ENCODE measurements at regions not wholly inside any gene's neighbourhood (a gene's known extent, or its start where the extent isn't known, plus 50 kb on each side); places are given as distances from the start of the nearest gene placed in this dataset.
A peak's percentile ranks its signal among the peaks of the same experiment; 100 is the strongest.
"Not testable (repeated sequence)": the region's sequence is repeated elsewhere in the genome, so short reads cannot be mapped to it uniquely, and the experiment has no call there.

- no peak for DNase-seq (ENCODE audit: low read depth, low spot score)
- no peak overlapping the region for H3K27ac ChIP-seq
Measured at GRCh38 chr6:11458509-11458908, 79.0 kb upstream of the TMEM170B start.

- DNase-seq (ENCODE audit: low read depth, low spot score); H3K27ac ChIP-seq: not testable (repeated sequence)
Measured at GRCh38 chr6:11457422-11457821, 80.1 kb upstream of the TMEM170B start.

GRCh38 chr6:11452106-11452505, 85.4 kb upstream of the TMEM170B start:
- not testable (repeated sequence) for H3K27ac ChIP-seq; DNase-seq (ENCODE audit: low read depth, low spot score)

- DNase-seq (ENCODE audit: low read depth, low spot score): no peak
- H3K27ac ChIP-seq: no peak overlapping the region
Measured at GRCh38 chr6:11450037-11450436, 87.5 kb upstream of the TMEM170B start.

- no peak overlapping the region for H3K27ac ChIP-seq
- DNase-seq (ENCODE audit: low read depth, low spot score): no peak
Measured at GRCh38 chr6:11449408-11449807, 88.1 kb upstream of the TMEM170B start.

GRCh38 chr6:11448038-11448437, 89.5 kb upstream of the TMEM170B start:
- H3K27ac ChIP-seq: no peak overlapping the region
- DNase-seq (ENCODE audit: low read depth, low spot score): no peak

- no peak overlapping the region for H3K27ac ChIP-seq
- no peak for DNase-seq (ENCODE audit: low read depth, low spot score)
Measured at GRCh38 chr6:11447265-11447664, 90.3 kb upstream of the TMEM170B start.

- no peak for DNase-seq (ENCODE audit: low read depth, low spot score)
- H3K27ac ChIP-seq: no peak overlapping the region
Measured at GRCh38 chr6:11445146-11445545, 92.4 kb upstream of the TMEM170B start.

- H3K27ac ChIP-seq; DNase-seq (ENCODE audit: low read depth, low spot score): not testable (repeated sequence)
Measured at GRCh38 chr6:11443125-11443524, 94.4 kb upstream of the TMEM170B start.

GRCh38 chr6:11442495-11442894, 95.1 kb upstream of the TMEM170B start:
- no peak for DNase-seq (ENCODE audit: low read depth, low spot score)
- H3K27ac ChIP-seq: no peak overlapping the region

GRCh38 chr6:11439876-11440275, 97.7 kb upstream of the TMEM170B start:
- DNase-seq (ENCODE audit: low read depth, low spot score): no peak
- H3K27ac ChIP-seq: no peak overlapping the region

- DNase-seq (ENCODE audit: low read depth, low spot score): no peak
- H3K27ac ChIP-seq: no peak overlapping the region
Measured at GRCh38 chr6:11439017-11439420, 98.5 kb upstream of the TMEM170B start.

- no peak overlapping the region for H3K27ac ChIP-seq
- DNase-seq (ENCODE audit: low read depth, low spot score): no peak
Measured at GRCh38 chr6:11437824-11438459, 99.6 kb upstream of the TMEM170B start.

GRCh38 chr6:11436508-11437096, 100.9 kb upstream of the TMEM170B start:
- H3K27ac ChIP-seq: no peak overlapping the region
- no peak for DNase-seq (ENCODE audit: low read depth, low spot score)

- peak; percentile 56 for DNase-seq (ENCODE audit: low read depth, low spot score)
- H3K27ac ChIP-seq: peak overlapping the region; percentile 58
Measured at GRCh38 chr6:11434565-11435326, 102.8 kb upstream of the TMEM170B start.

- no peak for DNase-seq (ENCODE audit: low read depth, low spot score)
- peak overlapping the region; percentile 58 for H3K27ac ChIP-seq
Measured at GRCh38 chr6:11433860-11434259, 103.7 kb upstream of the TMEM170B start.

- peak overlapping the region; percentile 58 for H3K27ac ChIP-seq
- no peak for DNase-seq (ENCODE audit: low read depth, low spot score)
Measured at GRCh38 chr6:11432713-11433450, 104.7 kb upstream of the TMEM170B start.

- no peak for DNase-seq (ENCODE audit: low read depth, low spot score)
- peak overlapping the region; percentile 58 for H3K27ac ChIP-seq
Measured at GRCh38 chr6:11432091-11432490, 105.5 kb upstream of the TMEM170B start.

- no peak overlapping the region for H3K27ac ChIP-seq
- DNase-seq (ENCODE audit: low read depth, low spot score): no peak
Measured at GRCh38 chr6:11431455-11431937, 106.1 kb upstream of the TMEM170B start.

- no peak overlapping the region for H3K27ac ChIP-seq
- no peak for DNase-seq (ENCODE audit: low read depth, low spot score)
Measured at GRCh38 chr6:11430036-11430435, 107.5 kb upstream of the TMEM170B start.

GRCh38 chr6:11429577-11429976, 108.0 kb upstream of the TMEM170B start:
- DNase-seq (ENCODE audit: low read depth, low spot score): no peak

More at GRCh38 chr6:11429577-11429976, 108.0 kb upstream of the TMEM170B start:
- H3K27ac ChIP-seq: no peak overlapping the region

All from epithelial cell of prostate (primary cell).